CD14-positive monocyte (primary cell): ENCODE measurements at regions not wholly inside any gene's neighbourhood (a gene's known extent, or its start where the extent isn't known, plus 50 kb on each side); places are given as distances from the start of the nearest gene placed in this dataset.

Experiments used
- DNase-seq, 3 donors: peaks; one replicate each; pipeline ENCODE4 v3.0.0-alpha.2; 2011 to 2022
- H2AFZ ChIP-seq: 2 replicates; pipeline ENCODE4 v1.6.0; 2012; ENCODE audit warnings: mild to moderate bottlenecking, low read depth, low read length, inconsistent platforms; ENCODE audit not compliant: insufficient read depth, poor library complexity, severe bottlenecking
- H3K27ac ChIP-seq, 2 donors: 1 replicate in 1 of 2; 2 replicates in 1 of 2; pipeline ENCODE4 v1.5.1; 2012 to 2013; ENCODE audit warnings: low read length in 2 of 2, control low read depth in 1 of 2, inconsistent platforms in 1 of 2, low read depth in 1 of 2, mild to moderate bottlenecking in 1 of 2
- H3K27me3 ChIP-seq, 2 donors: one replicate each; pipeline versions ENCODE4 v1.6.0 to v1.6.1; 2011 to 2013; ENCODE audit warnings: low read length in 2 of 2; ENCODE audit not compliant: control insufficient read depth in 2 of 2, insufficient read depth in 2 of 2
- H3K36me3 ChIP-seq, 2 donors: replicated peaks in 1 of 2; 1 replicate in 1 of 2; 2 replicates in 1 of 2; pipeline versions ENCODE4 v1.5.1 to v1.6.1; 2012 to 2013; ENCODE audit warnings: low read length in 2 of 2, control low read depth in 1 of 2, inconsistent platforms in 1 of 2, mild to moderate bottlenecking in 1 of 2; ENCODE audit not compliant: insufficient read depth in 2 of 2, control insufficient read depth in 1 of 2
- H3K4me1 ChIP-seq, 2 donors: 1 replicate in 1 of 2; 2 replicates in 1 of 2; pipeline versions ENCODE4 v1.5.1 to v1.6.1; 2012 to 2013; ENCODE audit warnings: low read length in 2 of 2, control low read depth in 1 of 2, inconsistent platforms in 1 of 2, mild to moderate bottlenecking in 1 of 2, moderate library complexity in 1 of 2; ENCODE audit not compliant: insufficient read depth in 2 of 2, control insufficient read depth in 1 of 2
- H3K4me2 ChIP-seq: replicated peaks from 2 replicates; pipeline ENCODE3; 2012; ENCODE audit warnings: low read length, moderate library complexity, mild to moderate bottlenecking; ENCODE audit not compliant: poor library complexity, severe bottlenecking; ENCODE audit errors: extremely low read depth
- H3K4me3 ChIP-seq, 3 experiments: fragments of 200-600 bp in 1 of 3; sonication (generic) in 1 of 3; replicated peaks in 1 of 3; 1 replicate in 2 of 3; 2 replicates in 1 of 3; pipeline ENCODE4 v1.5.1; 2011 to 2013; ENCODE audit warnings: low read length in 3 of 3, mild to moderate bottlenecking in 3 of 3, control low read depth in 2 of 3, low read depth in 2 of 3, inconsistent platforms in 1 of 3, moderate library complexity in 1 of 3
- H3K79me2 ChIP-seq: 2 replicates; pipeline ENCODE4 v1.6.0; 2012; ENCODE audit warnings: mild to moderate bottlenecking, control low read depth, inconsistent platforms, low read length, moderate library complexity; ENCODE audit not compliant: insufficient read depth
- H3K9ac ChIP-seq: 2 replicates; pipeline ENCODE4 v1.6.0; 2017; ENCODE audit warnings: low read length, mild to moderate bottlenecking; ENCODE audit not compliant: insufficient read depth, poor library complexity, severe bottlenecking
- H3K9me3 ChIP-seq, 2 donors: replicated peaks in 1 of 2; 1 replicate in 1 of 2; 2 replicates in 1 of 2; pipeline versions ENCODE4 v1.5.1 to v1.6.1; 2012 to 2013; ENCODE audit warnings: low read length in 2 of 2, control low read depth in 1 of 2; ENCODE audit not compliant: control insufficient read depth in 1 of 2, insufficient read depth in 1 of 2
- H4K20me1 ChIP-seq: 2 replicates; pipeline ENCODE4 v1.6.0; 2012; ENCODE audit warnings: mild to moderate bottlenecking, low read length, control low read depth, moderate library complexity; ENCODE audit not compliant: insufficient read depth
- H3K27ac Mint-ChIP-seq, 7 donors: one replicate each; pipeline ENCODE4 v1.8.0; 2020; ENCODE audit warnings: mild to moderate bottlenecking in 7 of 7, mixed read lengths in 7 of 7, moderate library complexity in 6 of 7, inconsistent platforms in 2 of 7
- H3K27me3 Mint-ChIP-seq, 3 donors: one replicate each; pipeline ENCODE4 v1.8.0; 2021 to 2022; ENCODE audit warnings: low read depth in 3 of 3, mild to moderate bottlenecking in 3 of 3, mixed read lengths in 3 of 3, moderate library complexity in 3 of 3, inconsistent platforms in 1 of 3
- H3K36me3 Mint-ChIP-seq, 2 donors: one replicate each; pipeline ENCODE4 v1.8.0; 2020; ENCODE audit warnings: mixed read lengths in 2 of 2, inconsistent platforms in 1 of 2, mild to moderate bottlenecking in 1 of 2
- H3K4me1 Mint-ChIP-seq: one replicate; pipeline ENCODE4 v1.8.0; 2020; ENCODE audit warnings: mild to moderate bottlenecking, mixed read lengths
- H3K4me3 Mint-ChIP-seq, 2 donors: one replicate each; pipeline ENCODE4 v1.8.0; 2020; ENCODE audit warnings: mild to moderate bottlenecking in 2 of 2, mixed read lengths in 2 of 2, moderate library complexity in 1 of 2
- H3K9me3 Mint-ChIP-seq, 7 donors: one replicate each; pipeline ENCODE4 v1.8.0; 2020 to 2022; ENCODE audit warnings: mixed read lengths in 7 of 7, mild to moderate bottlenecking in 6 of 7, moderate library complexity in 6 of 7, inconsistent platforms in 2 of 7
- WGBS: methylation state at CpG from one replicate; pipeline ENCODE4 v1.1.5; 2013; ENCODE audit warnings: missing lambda C conversion rate; ENCODE audit not compliant: insufficient coverage; 5-methylcytosine and 5-hydroxymethylcytosine counted together
- intact Hi-C, 2 donors: fragments of 100-400 bp; cut with micrococcal nuclease; formaldehyde crosslinking; loops; one replicate each; pipeline versions ENCODE4 v1.15.0 to v1.15.1; 2023
- TF ChIP-seq, protein P1 (sequence below): fragments of 200-600 bp; IDR thresholded peaks from one replicate; pipeline ENCODE4 v1.8.0; 2022; ENCODE audit warnings: antibody characterized with exemption, mild to moderate bottlenecking

DNA sequence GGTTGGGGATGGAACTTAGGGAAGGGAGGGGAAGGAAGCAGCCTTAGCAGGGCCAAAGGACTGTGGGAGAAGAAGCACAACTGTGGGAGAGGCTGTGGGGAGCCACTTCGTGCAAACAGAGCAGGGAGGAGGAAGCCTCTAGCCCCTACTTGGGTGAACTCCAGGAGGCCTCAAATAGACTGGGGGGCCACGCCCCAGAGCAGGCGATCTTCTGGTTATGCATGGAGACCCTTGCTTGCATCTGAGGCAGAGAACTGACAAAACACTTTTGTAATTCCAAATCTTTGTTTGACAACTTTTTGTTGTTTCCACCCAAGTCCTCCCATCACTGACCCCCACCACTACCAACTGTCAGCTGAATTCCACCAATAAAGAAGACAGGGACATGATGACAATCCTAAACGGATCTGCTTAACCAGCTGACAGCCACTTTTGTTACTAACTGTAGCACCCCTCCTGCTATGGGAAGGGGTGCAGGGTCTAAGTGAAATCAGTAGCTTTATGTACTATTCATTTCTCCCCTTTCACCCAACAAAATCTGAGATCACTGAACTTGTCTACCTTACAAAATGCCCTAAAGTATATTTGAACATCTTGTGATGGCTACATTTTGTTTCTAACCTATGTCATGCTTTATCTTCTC lies 80.5 kb upstream of the CPO start:
- no peak overlapping the region for H3K9ac ChIP-seq
- H3K79me2 ChIP-seq = no peaks in the 10 kb centered on the region
- H3K27ac Mint-ChIP-seq = no peak overlapping the region
- no peaks in the 10 kb centered on the region for H3K36me3 ChIP-seq
- no peak overlapping the region for H3K4me2 ChIP-seq
- TF ChIP-seq, protein P1, sequence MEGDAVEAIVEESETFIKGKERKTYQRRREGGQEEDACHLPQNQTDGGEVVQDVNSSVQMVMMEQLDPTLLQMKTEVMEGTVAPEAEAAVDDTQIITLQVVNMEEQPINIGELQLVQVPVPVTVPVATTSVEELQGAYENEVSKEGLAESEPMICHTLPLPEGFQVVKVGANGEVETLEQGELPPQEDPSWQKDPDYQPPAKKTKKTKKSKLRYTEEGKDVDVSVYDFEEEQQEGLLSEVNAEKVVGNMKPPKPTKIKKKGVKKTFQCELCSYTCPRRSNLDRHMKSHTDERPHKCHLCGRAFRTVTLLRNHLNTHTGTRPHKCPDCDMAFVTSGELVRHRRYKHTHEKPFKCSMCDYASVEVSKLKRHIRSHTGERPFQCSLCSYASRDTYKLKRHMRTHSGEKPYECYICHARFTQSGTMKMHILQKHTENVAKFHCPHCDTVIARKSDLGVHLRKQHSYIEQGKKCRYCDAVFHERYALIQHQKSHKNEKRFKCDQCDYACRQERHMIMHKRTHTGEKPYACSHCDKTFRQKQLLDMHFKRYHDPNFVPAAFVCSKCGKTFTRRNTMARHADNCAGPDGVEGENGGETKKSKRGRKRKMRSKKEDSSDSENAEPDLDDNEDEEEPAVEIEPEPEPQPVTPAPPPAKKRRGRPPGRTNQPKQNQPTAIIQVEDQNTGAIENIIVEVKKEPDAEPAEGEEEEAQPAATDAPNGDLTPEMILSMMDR = no peak
- no peak overlapping the region for H3K27ac ChIP-seq
- H3K4me3 Mint-ChIP-seq = no peak overlapping the region
- no peak for DNase-seq
- no peaks in the 10 kb centered on the region for H3K36me3 Mint-ChIP-seq
- H3K4me1 Mint-ChIP-seq = peaks cover 5% of the 10 kb centered on the region
- peaks cover 0 to 2% (median 1%) of the 10 kb centered on the region in 3 donors for H3K27me3 Mint-ChIP-seq
- no peak overlapping the region for H2AFZ ChIP-seq
- H3K9me3 ChIP-seq = no peaks in the 10 kb centered on the region
- 42% methylated on average over 2 of the region's 4 CpGs for WGBS
- H3K4me1 ChIP-seq = no peaks in the 10 kb centered on the region
- H3K9me3 Mint-ChIP-seq = no peaks in the 10 kb centered on the region
- no peak overlapping the region for H3K4me3 ChIP-seq
- H4K20me1 ChIP-seq = no peaks in the 10 kb centered on the region
- intact Hi-C loops = no loop called here
- no peaks in the 10 kb centered on the region for H3K27me3 ChIP-seq

DNA sequence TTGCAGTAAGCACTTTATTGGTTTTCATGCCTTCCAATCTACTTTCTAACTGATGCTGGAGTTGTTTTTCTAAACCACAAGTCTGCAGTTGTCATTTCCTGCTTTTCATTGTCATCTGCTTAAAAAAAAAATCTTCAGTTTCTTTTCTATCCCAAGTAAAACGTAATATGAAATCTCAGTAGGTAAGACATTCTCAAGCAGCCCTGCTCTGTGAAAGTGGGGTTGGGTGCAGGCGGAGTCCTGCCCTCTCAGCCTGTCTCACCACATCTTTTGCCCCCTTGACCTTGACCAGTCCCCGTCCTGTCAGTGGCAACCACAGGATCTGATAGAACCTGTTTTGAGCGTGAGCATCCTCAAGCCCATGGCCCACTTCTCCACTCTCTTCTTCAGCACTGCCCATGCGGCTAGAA lies 80.0 kb upstream of the CPO start:
- Histone ChIP-seq H3K79me2 (no peaks in the 10 kb centered on the region), H3K27me3 (no peaks in the 10 kb centered on the region), H3K36me3 (no peaks in the 10 kb centered on the region), H4K20me1 (no peaks in the 10 kb centered on the region), H3K9ac (no peak overlapping the region), H3K4me1 (no peaks in the 10 kb centered on the region), H3K27ac (no peak overlapping the region), H3K4me2 (no peak overlapping the region), H2AFZ (no peak overlapping the region), H3K9me3 (no peaks in the 10 kb centered on the region), H3K4me3 (no peak overlapping the region)
- H3K4me3 Mint-ChIP-seq = no peak overlapping the region
- 68% methylated on average over 3 of the region's 5 CpGs for WGBS
- H3K27me3 Mint-ChIP-seq = peaks cover 0 to 2% (median 1%) of the 10 kb centered on the region in 3 donors
- no peak overlapping the region for H3K27ac Mint-ChIP-seq
- no peaks in the 10 kb centered on the region for H3K36me3 Mint-ChIP-seq
- H3K4me1 Mint-ChIP-seq = peaks cover 5% of the 10 kb centered on the region
- H3K9me3 Mint-ChIP-seq = peaks cover 0 to under 1% (median 0%) of the 10 kb centered on the region in 7 donors
- TF ChIP-seq, protein P1 = no peak
- intact Hi-C loops = no loop called here
- no peak for DNase-seq
